Caco-2 (cell line): ENCODE measurements at regions not wholly inside any gene's neighbourhood (a gene's known extent, or its start where the extent isn't known, plus 50 kb on each side); places are given as distances from the start of the nearest gene placed in this dataset.
"Not testable (repeated sequence)": the region's sequence is repeated elsewhere in the genome, so short reads cannot be mapped to it uniquely, and the experiment has no call there.

Source experiments
- BruUV-seq: library from RNA; stranded (reverse); fragments of 400-500 nt; replicated peaks from 2 replicates; lab custom pipeline; 2021; lab: Mats Ljungman, UMichigan
- CTCF ChIA-PET: fragments of 300-600 bp; sonication (Branson Sonifier 250); formaldehyde crosslinking; loops from one replicate; lab custom pipeline; 2022; ENCODE audit warnings: antibody characterized with exemption; lab: Charles Lee
- POLR2A ChIA-PET: fragments of 300-600 bp; sonication (Branson Sonifier 250); formaldehyde crosslinking; loops from one replicate; lab custom pipeline; 2022; ENCODE audit warnings: antibody characterized with exemption; lab: Charles Lee
- DNase-seq, 2 experiments: peaks; one replicate each; pipeline versions ENCODE4 v3.0.0 to v3.0.0-alpha.2; 2020 to 2022
- H3K27me3 ChIP-seq: replicated peaks from 2 replicates; pipeline ENCODE4 v1.6.0; 2011; ENCODE audit warnings: low read length; ENCODE audit not compliant: control insufficient read depth, insufficient read depth
- H3K36me3 ChIP-seq: 2 replicates; pipeline ENCODE4 v1.5.1; 2011; ENCODE audit warnings: low read length; ENCODE audit not compliant: control insufficient read depth, insufficient read depth
- H3K4me1 ChIP-seq: fragments of 250-450 bp; sonication (Bioruptor Pico); 2 replicates; pipeline ENCODE4 v1.5.1; 2020; ENCODE audit warnings: mild to moderate bottlenecking
- H3K4me3 ChIP-seq: 2 replicates; pipeline ENCODE4 v1.5.1; 2011; ENCODE audit warnings: low read depth, mild to moderate bottlenecking, control low read depth, low read length
- H3K9me3 ChIP-seq: fragments of 250-450 bp; sonication (Bioruptor Pico); 2 replicates; pipeline ENCODE4 v1.5.1; 2020; ENCODE audit warnings: mild to moderate bottlenecking, moderate library complexity
- H3K27ac Mint-ChIP-seq: one replicate; pipeline ENCODE4 v1.8.0; 2022; ENCODE audit warnings: mixed read lengths; ENCODE audit not compliant: unreplicated experiment
- H3K27me3 Mint-ChIP-seq: one replicate; pipeline ENCODE4 v1.8.0; 2022; ENCODE audit warnings: mixed read lengths; ENCODE audit not compliant: insufficient read depth, unreplicated experiment
- H3K36me3 Mint-ChIP-seq: one replicate; pipeline ENCODE4 v1.8.0; 2022; ENCODE audit warnings: mild to moderate bottlenecking, mixed read lengths; ENCODE audit not compliant: insufficient read depth, unreplicated experiment
- H3K4me1 Mint-ChIP-seq: one replicate; pipeline ENCODE4 v1.8.0; 2022; ENCODE audit warnings: low read depth, mixed read lengths; ENCODE audit not compliant: unreplicated experiment
- H3K4me3 Mint-ChIP-seq: one replicate; pipeline ENCODE4 v1.8.0; 2022; ENCODE audit warnings: mild to moderate bottlenecking, moderate library complexity, mixed read lengths; ENCODE audit not compliant: unreplicated experiment
- H3K9me3 Mint-ChIP-seq: one replicate; pipeline ENCODE4 v1.8.0; 2022; ENCODE audit warnings: mixed read lengths; ENCODE audit not compliant: unreplicated experiment
- intact Hi-C: fragments of 100-400 bp; cut with micrococcal nuclease; formaldehyde crosslinking; loops from one replicate; pipeline ENCODE4 v1.10.0; 2022; ENCODE audit not compliant: unreplicated experiment
- TF ChIP-seq, protein P1 (sequence below), 2 experiments: fragments of 200-600 bp in 1 of 2; IDR thresholded peaks; 1 replicate in 1 of 2; 2 replicates in 1 of 2; pipeline versions ENCODE4 v1.5.1 to v1.8.0; 2011 to 2022; ENCODE audit warnings: antibody characterized with exemption in 1 of 2, control low read depth in 1 of 2, inconsistent platforms in 1 of 2, low read depth in 1 of 2, low read length in 1 of 2, mild to moderate bottlenecking in 1 of 2, moderate library complexity in 1 of 2; ENCODE audit not compliant: insufficient read depth in 1 of 2, severe bottlenecking in 1 of 2, unreplicated experiment in 1 of 2

- no peaks in the 10 kb centered on the region for H3K9me3 Mint-ChIP-seq
Measured at GRCh38 chr6:6080975-6081374, 74.2 kb upstream of the NRN1 start.

DNA sequence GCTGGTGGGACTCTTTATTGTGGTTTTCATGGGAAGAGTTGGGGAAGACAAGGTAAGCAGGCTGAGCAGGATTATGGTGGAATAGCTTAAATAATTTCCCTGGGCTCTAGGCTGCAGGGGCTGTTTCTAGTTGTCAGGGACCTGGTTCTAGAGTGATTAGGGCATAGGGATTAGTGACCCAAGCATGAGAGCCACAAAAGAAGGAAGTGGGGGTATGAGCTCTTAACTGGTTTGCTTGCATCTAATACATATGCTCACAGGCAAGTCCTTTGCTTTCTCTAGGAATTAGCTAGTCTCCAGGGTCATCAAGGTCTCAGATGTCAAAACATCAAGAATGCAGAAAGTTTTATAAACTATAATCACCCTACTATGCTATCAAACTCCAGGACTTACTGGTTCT, 67.5 kb upstream of the NRN1 start:
- Histone ChIP-seq H3K4me3 (no peak overlapping the region), H3K4me1 (no peaks in the 10 kb centered on the region), H3K9me3 (no peaks in the 10 kb centered on the region), H3K36me3 (no peaks in the 10 kb centered on the region), H3K27me3 (no peaks in the 10 kb centered on the region)
- POLR2A ChIA-PET: no interaction called here
- TF ChIP-seq, protein P1, sequence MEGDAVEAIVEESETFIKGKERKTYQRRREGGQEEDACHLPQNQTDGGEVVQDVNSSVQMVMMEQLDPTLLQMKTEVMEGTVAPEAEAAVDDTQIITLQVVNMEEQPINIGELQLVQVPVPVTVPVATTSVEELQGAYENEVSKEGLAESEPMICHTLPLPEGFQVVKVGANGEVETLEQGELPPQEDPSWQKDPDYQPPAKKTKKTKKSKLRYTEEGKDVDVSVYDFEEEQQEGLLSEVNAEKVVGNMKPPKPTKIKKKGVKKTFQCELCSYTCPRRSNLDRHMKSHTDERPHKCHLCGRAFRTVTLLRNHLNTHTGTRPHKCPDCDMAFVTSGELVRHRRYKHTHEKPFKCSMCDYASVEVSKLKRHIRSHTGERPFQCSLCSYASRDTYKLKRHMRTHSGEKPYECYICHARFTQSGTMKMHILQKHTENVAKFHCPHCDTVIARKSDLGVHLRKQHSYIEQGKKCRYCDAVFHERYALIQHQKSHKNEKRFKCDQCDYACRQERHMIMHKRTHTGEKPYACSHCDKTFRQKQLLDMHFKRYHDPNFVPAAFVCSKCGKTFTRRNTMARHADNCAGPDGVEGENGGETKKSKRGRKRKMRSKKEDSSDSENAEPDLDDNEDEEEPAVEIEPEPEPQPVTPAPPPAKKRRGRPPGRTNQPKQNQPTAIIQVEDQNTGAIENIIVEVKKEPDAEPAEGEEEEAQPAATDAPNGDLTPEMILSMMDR (IDR thresholded peaks at IDR 0.05; ENCODE audit: insufficient read depth in 1 of 2, low read depth in 1 of 2, low read length in 1 of 2, severe bottlenecking in 1 of 2, unreplicated experiment in 1 of 2): no peak
- Mint-ChIP-seq H3K27ac (no peak overlapping the region), H3K9me3 (peaks cover 17% of the 10 kb centered on the region), H3K4me3 (no peak overlapping the region), H3K36me3 (no peaks in the 10 kb centered on the region), H3K4me1 (no peaks in the 10 kb centered on the region), H3K27me3 (peaks cover 11% of the 10 kb centered on the region)
- CTCF ChIA-PET: no interaction called here
- BruUV-seq: no TSS peak
- intact Hi-C loops: no loop called here
- DNase-seq: no peak

More at GRCh38 chr6:6080975-6081374, 74.2 kb upstream of the NRN1 start:
- no peak for DNase-seq
- TF ChIP-seq, protein P1 (IDR thresholded peaks at IDR 0.05; ENCODE audit: insufficient read depth in 1 of 2, low read depth in 1 of 2, low read length in 1 of 2, severe bottlenecking in 1 of 2, unreplicated experiment in 1 of 2): no peak
- BruUV-seq: no TSS peak
- H3K36me3 ChIP-seq: no peaks in the 10 kb centered on the region
- ChIA-PET CTCF (no interaction called here), POLR2A (no interaction called here)
- H3K27me3 Mint-ChIP-seq: peaks cover 17% of the 10 kb centered on the region
- H3K36me3 Mint-ChIP-seq: no peaks in the 10 kb centered on the region
- H3K4me3 ChIP-seq: no peak overlapping the region
- H3K9me3 ChIP-seq: no peaks in the 10 kb centered on the region
- H3K27me3 ChIP-seq: no peaks in the 10 kb centered on the region
- no peaks in the 10 kb centered on the region for H3K4me1 ChIP-seq
- H3K27ac Mint-ChIP-seq: no peak overlapping the region
- no peaks in the 10 kb centered on the region for H3K4me1 Mint-ChIP-seq
- H3K4me3 Mint-ChIP-seq: no peak overlapping the region
- intact Hi-C loops: no loop called here

GRCh38 chr6:6068157-6068556, 61.4 kb upstream of the NRN1 start:
- H3K4me1 Mint-ChIP-seq, H3K36me3 ChIP-seq, BruUV-seq, H3K4me1 ChIP-seq, H3K36me3 Mint-ChIP-seq, POLR2A ChIA-PET, H3K9me3 ChIP-seq, H3K4me3 Mint-ChIP-seq, H3K4me3 ChIP-seq, H3K27me3 Mint-ChIP-seq, DNase-seq, H3K27ac Mint-ChIP-seq, intact Hi-C loops, H3K27me3 ChIP-seq: not testable (repeated sequence)
- H3K9me3 Mint-ChIP-seq: peaks cover 18% of the 10 kb centered on the region
- CTCF ChIA-PET: interaction anchor here (0.7 kb wide), 1 partner anchor 432 kb away, joined by 3 read pairs; no protein-coding TSS in a partner anchor

DNA sequence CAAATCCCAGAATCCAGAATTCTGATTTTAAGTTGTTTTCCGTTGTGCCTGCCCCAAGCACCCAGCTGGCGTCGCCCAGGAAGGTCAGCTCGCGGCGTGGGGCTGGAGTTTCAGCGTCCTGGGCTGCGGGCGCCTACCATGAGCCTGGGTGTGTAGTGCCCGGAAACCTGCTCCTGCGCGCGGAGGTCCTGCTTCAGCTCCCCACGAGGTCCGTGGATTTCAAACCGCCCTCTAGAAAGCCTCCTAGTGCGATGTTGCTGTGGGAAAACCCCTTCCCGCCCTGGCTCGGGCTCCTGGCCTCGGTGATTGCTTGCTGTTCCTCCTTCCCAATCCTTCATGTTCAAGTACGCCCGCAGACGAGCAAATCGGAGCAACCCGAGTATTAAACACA, 51.3 kb upstream of the NRN1 start:
- TF ChIP-seq, protein P1 (IDR thresholded peaks at IDR 0.05; ENCODE audit: insufficient read depth in 1 of 2, low read depth in 1 of 2, low read length in 1 of 2, severe bottlenecking in 1 of 2, unreplicated experiment in 1 of 2): no peak
- Mint-ChIP-seq H3K27ac (no peak overlapping the region), H3K4me1 (no peaks in the 10 kb centered on the region), H3K27me3 (peaks cover 20% of the 10 kb centered on the region), H3K9me3 (no peaks in the 10 kb centered on the region), H3K4me3 (no peak overlapping the region), H3K36me3 (no peaks in the 10 kb centered on the region)
- no peak for DNase-seq
- intact Hi-C loops: no loop called here
- Histone ChIP-seq H3K4me1 (no peaks in the 10 kb centered on the region), H3K36me3 (no peaks in the 10 kb centered on the region), H3K9me3 (no peaks in the 10 kb centered on the region), H3K27me3 (no peaks in the 10 kb centered on the region), H3K4me3 (no peak overlapping the region)
- POLR2A ChIA-PET: no interaction called here
- CTCF ChIA-PET: interaction anchor here (0.9 kb wide), 1 partner anchor 489 kb away, joined by 3 read pairs; no protein-coding TSS in a partner anchor
- BruUV-seq: no TSS peak
